ENCODE measurements at regions not wholly inside any gene's neighbourhood (a gene's known extent, or its start where the extent isn't known, plus 50 kb on each side); places are given as distances from the start of the nearest gene placed in this dataset.

DNA sequence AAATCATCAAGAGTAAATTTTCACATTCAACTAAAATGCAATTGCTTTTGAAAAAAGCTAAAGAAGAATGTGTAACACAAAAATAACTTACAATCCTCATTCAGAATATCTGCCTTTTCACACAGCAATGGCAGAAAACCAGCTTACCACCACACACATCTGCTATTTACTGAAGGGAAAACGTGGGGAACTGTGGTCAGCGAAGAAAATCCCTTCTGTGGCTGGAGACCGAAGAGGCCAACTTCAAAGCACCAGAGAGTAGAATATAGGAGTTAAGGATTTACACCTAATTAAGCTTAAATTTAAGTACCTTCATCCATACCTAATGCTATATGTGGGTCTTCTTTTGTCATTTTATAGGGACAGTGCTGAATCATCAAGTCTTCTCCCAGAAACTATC is 339.6 kb downstream of the DEPDC1B start:
- no peak for DNase-seq (ENCODE audit: low spot score)
- Histone ChIP-seq H3K9me3 (ENCODE audit: control insufficient read depth in 4 of 4, low read length in 3 of 4) (no peaks in the 10 kb centered on the region), H3K4me1 (ENCODE audit: control insufficient read depth in 4 of 4, insufficient read depth in 4 of 4, low read length in 3 of 4) (no peaks in the 10 kb centered on the region), H3K27ac (ENCODE audit: low read depth in 1 of 2, low read length in 2 of 2) (no peak overlapping the region), H3K4me3 (ENCODE audit: low read depth in 1 of 3, low read length in 3 of 3) (no peak overlapping the region), H3K36me3 (ENCODE audit: control insufficient read depth in 4 of 4, insufficient read depth in 3 of 4, low read depth in 1 of 4, low read length in 3 of 4) (no peaks in the 10 kb centered on the region), H3K27me3 (ENCODE audit: control insufficient read depth in 4 of 4, insufficient read depth in 4 of 4, low read length in 3 of 4) (peaks cover 0 to 3% (median 0%) of the 10 kb centered on the region in 4 donors), H3K9ac (ENCODE audit: low read depth in 1 of 2, low read length in 2 of 2) (no peak overlapping the region)
- TF ChIP-seq GABPA (IDR thresholded peaks at IDR 0.05 in 1 of 2, conservative IDR thresholded peaks at IDR 0.05 in 1 of 2) (no peak), JUND (IDR thresholded peaks at IDR 0.05) (no peak)
- TF ChIP-seq, protein P1, sequence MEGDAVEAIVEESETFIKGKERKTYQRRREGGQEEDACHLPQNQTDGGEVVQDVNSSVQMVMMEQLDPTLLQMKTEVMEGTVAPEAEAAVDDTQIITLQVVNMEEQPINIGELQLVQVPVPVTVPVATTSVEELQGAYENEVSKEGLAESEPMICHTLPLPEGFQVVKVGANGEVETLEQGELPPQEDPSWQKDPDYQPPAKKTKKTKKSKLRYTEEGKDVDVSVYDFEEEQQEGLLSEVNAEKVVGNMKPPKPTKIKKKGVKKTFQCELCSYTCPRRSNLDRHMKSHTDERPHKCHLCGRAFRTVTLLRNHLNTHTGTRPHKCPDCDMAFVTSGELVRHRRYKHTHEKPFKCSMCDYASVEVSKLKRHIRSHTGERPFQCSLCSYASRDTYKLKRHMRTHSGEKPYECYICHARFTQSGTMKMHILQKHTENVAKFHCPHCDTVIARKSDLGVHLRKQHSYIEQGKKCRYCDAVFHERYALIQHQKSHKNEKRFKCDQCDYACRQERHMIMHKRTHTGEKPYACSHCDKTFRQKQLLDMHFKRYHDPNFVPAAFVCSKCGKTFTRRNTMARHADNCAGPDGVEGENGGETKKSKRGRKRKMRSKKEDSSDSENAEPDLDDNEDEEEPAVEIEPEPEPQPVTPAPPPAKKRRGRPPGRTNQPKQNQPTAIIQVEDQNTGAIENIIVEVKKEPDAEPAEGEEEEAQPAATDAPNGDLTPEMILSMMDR (IDR thresholded peaks at IDR 0.05; ENCODE audit: low read depth, low read length, missing input control): no peak
- WGBS: 77% methylated on average over 3 of the region's 3 CpGs

- peaks cover 0 to 3% (median 0%) of the 10 kb centered on the region in 4 donors for H3K27me3 ChIP-seq (ENCODE audit: control insufficient read depth in 4 of 4, insufficient read depth in 4 of 4, low read length in 3 of 4)
Measured at GRCh38 chr5:60357302-60357701, 342.7 kb downstream of the DEPDC1B start.

More at GRCh38 chr5:60357302-60357701, 342.7 kb downstream of the DEPDC1B start:
- Histone ChIP-seq H3K4me1 (ENCODE audit: control insufficient read depth in 4 of 4, insufficient read depth in 4 of 4, low read length in 3 of 4) (no peaks in the 10 kb centered on the region), H3K4me3 (ENCODE audit: low read depth in 1 of 3, low read length in 3 of 3) (no peak overlapping the region), H3K9ac (ENCODE audit: low read depth in 1 of 2, low read length in 2 of 2) (no peak overlapping the region), H3K36me3 (ENCODE audit: control insufficient read depth in 4 of 4, insufficient read depth in 3 of 4, low read depth in 1 of 4, low read length in 3 of 4) (no peaks in the 10 kb centered on the region), H3K9me3 (ENCODE audit: control insufficient read depth in 4 of 4, low read length in 3 of 4) (no peaks in the 10 kb centered on the region), H3K27ac (ENCODE audit: low read depth in 1 of 2, low read length in 2 of 2) (no peak overlapping the region)
- no peak for TF ChIP-seq JUND (IDR thresholded peaks at IDR 0.05)
- no peak for TF ChIP-seq YY1 (IDR thresholded peaks at IDR 0.05)
- TF ChIP-seq, protein P1 (IDR thresholded peaks at IDR 0.05; ENCODE audit: low read depth, low read length, missing input control): no peak
- TF ChIP-seq, protein P2, sequence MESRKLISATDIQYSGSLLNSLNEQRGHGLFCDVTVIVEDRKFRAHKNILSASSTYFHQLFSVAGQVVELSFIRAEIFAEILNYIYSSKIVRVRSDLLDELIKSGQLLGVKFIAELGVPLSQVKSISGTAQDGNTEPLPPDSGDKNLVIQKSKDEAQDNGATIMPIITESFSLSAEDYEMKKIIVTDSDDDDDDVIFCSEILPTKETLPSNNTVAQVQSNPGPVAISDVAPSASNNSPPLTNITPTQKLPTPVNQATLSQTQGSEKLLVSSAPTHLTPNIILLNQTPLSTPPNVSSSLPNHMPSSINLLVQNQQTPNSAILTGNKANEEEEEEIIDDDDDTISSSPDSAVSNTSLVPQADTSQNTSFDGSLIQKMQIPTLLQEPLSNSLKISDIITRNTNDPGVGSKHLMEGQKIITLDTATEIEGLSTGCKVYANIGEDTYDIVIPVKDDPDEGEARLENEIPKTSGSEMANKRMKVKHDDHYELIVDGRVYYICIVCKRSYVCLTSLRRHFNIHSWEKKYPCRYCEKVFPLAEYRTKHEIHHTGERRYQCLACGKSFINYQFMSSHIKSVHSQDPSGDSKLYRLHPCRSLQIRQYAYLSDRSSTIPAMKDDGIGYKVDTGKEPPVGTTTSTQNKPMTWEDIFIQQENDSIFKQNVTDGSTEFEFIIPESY (IDR thresholded peaks at IDR 0.05): no peak
- no peak for TF ChIP-seq FOXA2 (IDR thresholded peaks at IDR 0.05)
- TF ChIP-seq HNF4G (IDR thresholded peaks at IDR 0.05): no peak
- no peak for TF ChIP-seq RXRA (IDR thresholded peaks at IDR 0.05)
- TF ChIP-seq, protein P3, sequence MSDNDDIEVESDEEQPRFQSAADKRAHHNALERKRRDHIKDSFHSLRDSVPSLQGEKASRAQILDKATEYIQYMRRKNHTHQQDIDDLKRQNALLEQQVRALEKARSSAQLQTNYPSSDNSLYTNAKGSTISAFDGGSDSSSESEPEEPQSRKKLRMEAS (IDR thresholded peaks at IDR 0.05): no peak
- no peak for TF ChIP-seq TAF1 (conservative IDR thresholded peaks at IDR 0.05)
- TF ChIP-seq ATF3 (IDR thresholded peaks at IDR 0.05): no peak
- no peak for TF ChIP-seq SP1 (IDR thresholded peaks at IDR 0.05)
- TF ChIP-seq HNF4A (conservative IDR thresholded peaks at IDR 0.05): no peak
- no peak for TF ChIP-seq REST (IDR thresholded peaks at IDR 0.05)
- no peak for DNase-seq (ENCODE audit: low spot score)

All from liver (tissue), 8 donors.